OCI-LY1 (cell line): ENCODE measurements at regions not wholly inside any gene's neighbourhood (a gene's known extent, or its start where the extent isn't known, plus 50 kb on each side); places are given as distances from the start of the nearest gene placed in this dataset.

ENCODE experiments used
- H2AFZ ChIP-seq: fragments of 200-600 bp; sonication (generic), shearing (Covaris generic); 2 replicates; pipeline ENCODE4 v1.6.0; 2014; ENCODE audit warnings: antibody characterized with exemption, mild to moderate bottlenecking, low read length
- H3F3A ChIP-seq: fragments of 200-600 bp; sonication (generic), shearing (Covaris generic); 2 replicates; pipeline ENCODE4 v1.6.0; 2014; ENCODE audit warnings: mild to moderate bottlenecking, antibody characterized with exemption, low read length, moderate library complexity; ENCODE audit not compliant: insufficient read depth
- H3K27ac ChIP-seq: fragments of 200-600 bp; sonication (generic); 2 replicates; pipeline ENCODE4 v1.5.1; 2014; ENCODE audit warnings: low read length, mixed run types, mild to moderate bottlenecking, low read depth; ENCODE audit not compliant: poor library complexity, severe bottlenecking
- H3K27me3 ChIP-seq: fragments of 200-600 bp; sonication (generic); 2 replicates; pipeline ENCODE4 v1.6.0; 2014; ENCODE audit warnings: antibody characterized with exemption, mild to moderate bottlenecking, low read length, moderate library complexity; ENCODE audit not compliant: insufficient read depth
- H3K36me3 ChIP-seq: fragments of 200-600 bp; sonication (generic); 2 replicates; pipeline ENCODE4 v1.6.1; 2014; ENCODE audit warnings: mild to moderate bottlenecking, antibody characterized with exemption, low read length, moderate library complexity, mixed read lengths; ENCODE audit not compliant: insufficient read depth
- H3K4me1 ChIP-seq: fragments of 200-600 bp; sonication (generic); 2 replicates; pipeline ENCODE4 v1.5.1; 2014; ENCODE audit warnings: mild to moderate bottlenecking, low read length, moderate library complexity; ENCODE audit not compliant: insufficient read depth, severe bottlenecking
- H3K4me2 ChIP-seq: fragments of 200-600 bp; sonication (generic), shearing (Covaris generic); 2 replicates; pipeline ENCODE4 v1.6.1; 2014; ENCODE audit warnings: low read length
- H3K4me3 ChIP-seq: fragments of 200-600 bp; sonication (generic); 2 replicates; pipeline ENCODE4 v1.5.1; 2014; ENCODE audit warnings: low read length, low read depth, mild to moderate bottlenecking, mixed read lengths; ENCODE audit not compliant: poor library complexity, severe bottlenecking
- H3K79me2 ChIP-seq: fragments of 200-600 bp; shearing (Covaris generic); 2 replicates; pipeline ENCODE4 v1.6.1; 2016; ENCODE audit warnings: mixed run types, low read length, mixed read lengths; ENCODE audit not compliant: insufficient read depth
- H3K9ac ChIP-seq: fragments of 200-600 bp; sonication (generic), shearing (Covaris generic); 2 replicates; pipeline ENCODE4 v1.6.1; 2014; ENCODE audit warnings: mild to moderate bottlenecking, low read length, mixed read lengths
- H3K9me2 ChIP-seq: fragments of 200-600 bp; sonication (generic), shearing (Covaris generic); 2 replicates; pipeline ENCODE4 v1.6.1; 2014; ENCODE audit warnings: low read depth, mild to moderate bottlenecking, low read length, mixed read lengths
- H3K9me3 ChIP-seq: fragments of 200-600 bp; shearing (Covaris generic); 2 replicates; pipeline ENCODE4 v1.6.1; 2014; ENCODE audit warnings: low read length, mixed read lengths
- H4K20me1 ChIP-seq: fragments of 200-600 bp; sonication (generic), shearing (Covaris generic); 2 replicates; pipeline ENCODE4 v1.6.0; 2016; ENCODE audit warnings: mild to moderate bottlenecking, low read length; ENCODE audit not compliant: insufficient read depth
- EZH2 ChIP-seq: fragments of 200-600 bp; sonication (generic), shearing (Covaris generic); IDR thresholded peaks from 2 replicates; pipeline ENCODE4 v1.8.0; 2017; ENCODE audit warnings: borderline replicate concordance, mixed run types, mild to moderate bottlenecking, antibody characterized with exemption, low read length, moderate library complexity, mixed read lengths
- TF ChIP-seq, protein P1 (sequence below): fragments of 200-600 bp; sonication (generic), shearing (Covaris generic); IDR thresholded peaks from 2 replicates; pipeline ENCODE4 v1.5.1; 2017; ENCODE audit warnings: mild to moderate bottlenecking, antibody characterized with exemption, low read length, moderate library complexity, mixed read lengths

DNA sequence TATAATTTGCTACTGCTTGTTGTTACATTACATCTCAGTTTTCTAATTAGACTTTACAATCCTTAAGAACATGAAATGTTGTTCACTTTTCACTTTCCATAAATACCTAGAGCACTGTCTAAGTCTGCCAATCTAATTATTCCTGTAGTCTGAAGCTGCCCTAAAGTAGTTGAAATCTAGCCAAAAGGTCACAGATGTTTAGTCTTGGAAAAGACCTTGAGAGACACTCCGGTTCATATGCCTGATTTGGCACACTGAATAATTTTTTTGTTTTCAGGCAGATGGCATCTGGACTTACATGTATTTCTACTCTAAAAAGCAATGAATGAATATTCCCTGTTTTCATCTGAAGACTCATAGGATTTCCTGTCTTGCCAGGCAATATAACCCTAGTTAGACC, 359.1 kb downstream of the ANKRD7 start:
- TF ChIP-seq, protein P1, sequence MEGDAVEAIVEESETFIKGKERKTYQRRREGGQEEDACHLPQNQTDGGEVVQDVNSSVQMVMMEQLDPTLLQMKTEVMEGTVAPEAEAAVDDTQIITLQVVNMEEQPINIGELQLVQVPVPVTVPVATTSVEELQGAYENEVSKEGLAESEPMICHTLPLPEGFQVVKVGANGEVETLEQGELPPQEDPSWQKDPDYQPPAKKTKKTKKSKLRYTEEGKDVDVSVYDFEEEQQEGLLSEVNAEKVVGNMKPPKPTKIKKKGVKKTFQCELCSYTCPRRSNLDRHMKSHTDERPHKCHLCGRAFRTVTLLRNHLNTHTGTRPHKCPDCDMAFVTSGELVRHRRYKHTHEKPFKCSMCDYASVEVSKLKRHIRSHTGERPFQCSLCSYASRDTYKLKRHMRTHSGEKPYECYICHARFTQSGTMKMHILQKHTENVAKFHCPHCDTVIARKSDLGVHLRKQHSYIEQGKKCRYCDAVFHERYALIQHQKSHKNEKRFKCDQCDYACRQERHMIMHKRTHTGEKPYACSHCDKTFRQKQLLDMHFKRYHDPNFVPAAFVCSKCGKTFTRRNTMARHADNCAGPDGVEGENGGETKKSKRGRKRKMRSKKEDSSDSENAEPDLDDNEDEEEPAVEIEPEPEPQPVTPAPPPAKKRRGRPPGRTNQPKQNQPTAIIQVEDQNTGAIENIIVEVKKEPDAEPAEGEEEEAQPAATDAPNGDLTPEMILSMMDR: no peak
- no peak for TF ChIP-seq EZH2
- Histone ChIP-seq H3K9me2 (no peaks in the 10 kb centered on the region; the same call in 1 of the 2 replicates), H3K27me3 (no peaks in the 10 kb centered on the region)

DNA sequence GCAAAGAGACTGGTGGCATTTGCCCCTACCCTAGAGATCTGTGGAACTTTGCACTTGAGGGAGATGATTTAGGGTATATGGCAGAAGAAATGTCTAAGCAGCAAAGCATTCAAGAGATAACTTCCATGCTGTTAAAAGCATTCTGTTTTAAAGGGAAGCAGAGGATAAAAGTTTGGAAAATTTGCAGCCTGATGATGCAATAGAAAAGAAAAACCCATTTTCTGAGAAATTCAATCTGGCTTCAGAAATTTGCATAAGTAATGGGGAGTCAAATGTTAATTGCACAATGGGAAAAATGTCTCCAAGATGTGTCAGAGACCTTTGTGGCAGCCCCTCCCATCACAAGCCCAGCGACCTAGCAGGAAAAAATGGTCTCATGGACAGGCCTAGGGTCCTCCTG, 361.7 kb downstream of the ANKRD7 start:
- Histone ChIP-seq H3K9me2 (no peaks in the 10 kb centered on the region; the same call in 1 of the 2 replicates), H3K36me3 (no peaks in the 10 kb centered on the region), H3K4me2 (no peak overlapping the region), H3F3A (no peaks in the 10 kb centered on the region), H3K9me3 (no peaks in the 10 kb centered on the region; the same call in 1 of the 2 replicates), H3K79me2 (no peaks in the 10 kb centered on the region), H3K9ac (no peak overlapping the region), H3K27me3 (no peaks in the 10 kb centered on the region), H3K27ac (no peak overlapping the region), H4K20me1 (no peaks in the 10 kb centered on the region), H2AFZ (no peak overlapping the region), H3K4me1 (no peaks in the 10 kb centered on the region), H3K4me3 (no peak overlapping the region)
- no peak for TF ChIP-seq EZH2
- TF ChIP-seq, protein P1: no peak

More for the DNA sequence above, 359.1 kb downstream of the ANKRD7 start:
- H2AFZ ChIP-seq: no peak overlapping the region
- no peaks in the 10 kb centered on the region for H4K20me1 ChIP-seq
- H3F3A ChIP-seq: no peaks in the 10 kb centered on the region
- no peaks in the 10 kb centered on the region; the same call in 1 of the 2 replicates for H3K9me3 ChIP-seq
- H3K4me1 ChIP-seq: no peaks in the 10 kb centered on the region
- H3K4me3 ChIP-seq: no peak overlapping the region
- no peak overlapping the region for H3K9ac ChIP-seq
- no peaks in the 10 kb centered on the region for H3K36me3 ChIP-seq
- no peak overlapping the region for H3K4me2 ChIP-seq
- no peaks in the 10 kb centered on the region for H3K79me2 ChIP-seq
- H3K27ac ChIP-seq: no peak overlapping the region

DNA sequence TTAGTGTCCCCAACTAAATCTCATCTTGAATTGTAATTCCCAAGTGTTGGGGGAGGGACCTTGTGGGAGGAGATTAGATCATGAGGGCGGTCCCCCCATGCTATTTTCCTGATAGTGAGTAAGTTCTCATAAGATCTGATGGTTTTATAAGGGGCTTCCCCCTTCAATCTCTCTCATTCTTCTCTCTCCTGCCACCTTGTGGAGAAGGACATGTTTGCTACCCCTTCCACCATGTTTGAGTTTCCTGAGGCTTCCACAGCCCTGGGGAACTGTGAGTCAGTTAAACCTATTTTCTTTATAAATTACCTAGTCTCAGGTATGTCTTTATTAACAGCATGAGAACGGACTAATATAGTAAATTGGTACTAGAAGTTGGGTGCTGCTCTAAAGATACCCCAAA, 365.6 kb downstream of the ANKRD7 start:
- H2AFZ ChIP-seq: no peak overlapping the region
- no peak overlapping the region for H3K4me3 ChIP-seq
- H3K27ac ChIP-seq: no peak overlapping the region
- no peaks in the 10 kb centered on the region; the same call in 1 of the 2 replicates for H3K9me3 ChIP-seq
- TF ChIP-seq EZH2: no peak
- TF ChIP-seq, protein P1: peak; percentile 83
- H3K27me3 ChIP-seq: no peaks in the 10 kb centered on the region
- no peaks in the 10 kb centered on the region for H3K4me1 ChIP-seq
- no peaks in the 10 kb centered on the region for H3K79me2 ChIP-seq
- no peak overlapping the region for H3K4me2 ChIP-seq
- H3K9me2 ChIP-seq: no peaks in the 10 kb centered on the region
- H3K36me3 ChIP-seq: no peaks in the 10 kb centered on the region
- H3K9ac ChIP-seq: no peak overlapping the region
- H4K20me1 ChIP-seq: no peaks in the 10 kb centered on the region
- H3F3A ChIP-seq: no peaks in the 10 kb centered on the region
